ENCODE measurements at regions not wholly inside any gene's neighbourhood (a gene's known extent, or its start where the extent isn't known, plus 50 kb on each side); places are given as distances from the start of the nearest gene placed in this dataset.

DNA sequence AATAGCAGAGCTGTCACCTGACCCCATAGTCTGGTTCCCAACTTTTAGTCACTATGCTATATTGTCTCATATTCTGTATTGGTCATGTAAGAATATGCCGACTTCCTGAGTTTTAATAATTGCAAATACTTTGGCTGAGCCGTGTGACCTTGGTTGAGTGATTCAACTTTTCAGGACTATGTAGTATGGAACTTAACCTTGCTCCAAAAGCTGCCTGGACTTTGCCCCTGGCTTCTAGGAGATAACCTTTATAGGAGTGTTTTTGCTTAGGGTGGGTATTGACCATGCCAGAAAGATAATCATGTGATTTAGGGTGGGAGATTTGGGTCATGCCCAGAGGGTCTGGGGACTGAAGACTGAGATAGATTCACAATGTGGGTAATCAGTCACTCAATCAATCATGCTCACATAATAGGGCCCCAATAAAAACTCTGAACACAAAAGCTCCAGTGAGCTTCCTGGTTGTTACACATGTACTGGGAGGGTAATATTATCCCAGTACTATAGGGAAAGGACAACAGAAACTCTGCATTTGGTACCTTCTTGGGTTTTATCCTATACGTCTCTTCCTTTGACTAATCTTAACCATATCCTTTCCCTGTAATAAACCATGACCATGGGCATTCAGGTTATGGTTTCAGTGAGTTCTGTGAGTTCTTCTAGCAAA is 235.6 kb downstream of the RNF152 start:
- Histone ChIP-seq H3K36me3 (ENCODE audit: control insufficient read depth, insufficient read depth, low read length) (no peaks in the 10 kb centered on the region), H3K4me3 (ENCODE audit: low read depth, low read length) (no peak overlapping the region), H3K27me3 (ENCODE audit: control insufficient read depth, insufficient read depth, low read length) (no peaks in the 10 kb centered on the region)
- DNase-seq (ENCODE audit: low read depth) = no peak
- no peak for TF ChIP-seq CTCF (IDR thresholded peaks at IDR 0.05; ENCODE audit: insufficient read depth, low read length, poor library complexity, severe bottlenecking)

DNA sequence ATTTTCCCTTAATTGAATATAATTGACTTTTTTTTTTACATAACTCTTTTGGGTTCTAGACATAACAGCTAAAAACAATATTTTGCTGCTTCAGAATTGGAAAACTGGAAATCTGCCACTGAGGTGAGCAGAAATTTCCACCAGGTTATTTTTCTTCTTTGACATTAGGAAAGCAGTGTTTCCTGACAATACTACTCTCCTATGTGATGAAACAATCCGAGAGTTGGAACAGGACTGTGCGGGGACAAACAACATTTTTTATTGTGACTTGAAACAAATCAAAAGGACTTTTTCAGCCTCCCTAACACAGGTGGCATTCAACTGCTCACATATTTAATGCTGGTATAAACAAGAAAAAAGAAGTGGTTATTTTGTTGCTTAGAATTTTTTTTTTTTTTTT is 237.2 kb downstream of the RNF152 start:
- TF ChIP-seq CTCF (IDR thresholded peaks at IDR 0.05; ENCODE audit: insufficient read depth, low read length, poor library complexity, severe bottlenecking) = no peak
- no peak for DNase-seq (ENCODE audit: low read depth)
- Histone ChIP-seq H3K36me3 (ENCODE audit: control insufficient read depth, insufficient read depth, low read length) (no peaks in the 10 kb centered on the region), H3K27me3 (ENCODE audit: control insufficient read depth, insufficient read depth, low read length) (no peaks in the 10 kb centered on the region), H3K4me3 (ENCODE audit: low read depth, low read length) (no peak overlapping the region)

DNA sequence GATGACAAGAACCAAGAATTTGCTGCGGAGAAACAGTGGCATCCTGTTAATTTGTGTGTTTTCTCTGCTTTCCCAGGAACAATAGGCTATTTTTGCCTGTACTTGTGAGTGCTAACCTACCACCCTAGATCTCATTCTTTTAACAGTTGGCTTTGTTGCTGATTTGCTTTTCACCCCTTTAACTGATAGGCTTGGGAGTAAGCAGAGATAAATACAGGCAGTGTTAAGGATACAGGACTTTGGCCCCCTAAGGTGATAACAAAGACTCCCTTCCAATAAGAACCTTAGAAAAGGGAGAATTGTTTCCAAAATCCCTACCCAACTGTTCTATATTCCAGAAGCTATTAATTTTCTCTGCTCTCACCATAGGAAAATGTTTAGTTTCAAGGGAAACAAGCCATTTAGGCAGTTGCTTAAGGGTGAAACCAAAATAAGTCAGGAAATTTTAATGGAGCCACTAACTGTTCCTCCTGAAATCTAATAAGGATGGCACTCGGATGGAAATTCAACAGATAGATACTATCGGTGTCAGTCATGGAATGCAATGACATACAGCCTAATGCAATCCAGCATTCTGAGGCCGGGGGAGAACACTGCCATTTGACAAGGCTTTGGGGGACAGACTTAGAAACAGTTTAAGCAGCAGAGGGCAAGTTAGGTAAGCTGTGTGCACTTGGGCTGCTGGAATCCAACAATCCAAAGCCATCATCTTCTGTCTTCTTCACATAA is 238.8 kb downstream of the RNF152 start:
- H3K4me3 ChIP-seq (ENCODE audit: low read depth, low read length) = no peak overlapping the region
- DNase-seq (ENCODE audit: low read depth) = no peak
- no peaks in the 10 kb centered on the region for H3K36me3 ChIP-seq (ENCODE audit: control insufficient read depth, insufficient read depth, low read length)
- no peak for TF ChIP-seq CTCF (IDR thresholded peaks at IDR 0.05; ENCODE audit: insufficient read depth, low read length, poor library complexity, severe bottlenecking)
- H3K27me3 ChIP-seq (ENCODE audit: control insufficient read depth, insufficient read depth, low read length) = no peaks in the 10 kb centered on the region

DNA sequence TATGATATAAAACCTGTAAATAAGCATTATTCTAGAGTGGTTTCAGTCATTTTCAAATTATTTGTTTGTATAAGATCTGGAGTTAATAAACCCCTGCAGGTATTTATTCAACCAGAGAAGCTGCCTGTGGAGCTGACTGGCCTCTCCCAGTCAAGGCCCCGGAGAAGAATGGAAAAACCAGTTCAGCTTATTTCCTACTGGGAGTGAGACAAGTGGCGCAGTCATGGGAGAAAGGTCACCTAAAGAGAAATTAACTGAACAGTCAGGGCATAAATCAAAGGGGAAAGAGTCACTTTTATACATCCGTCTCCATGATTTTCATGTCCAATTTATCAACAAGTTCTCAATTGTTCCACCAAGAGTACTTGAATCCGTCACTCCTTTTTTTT is 240.9 kb downstream of the RNF152 start:
- TF ChIP-seq CTCF (IDR thresholded peaks at IDR 0.05; ENCODE audit: insufficient read depth, low read length, poor library complexity, severe bottlenecking) = no peak
- DNase-seq (ENCODE audit: low read depth) = no peak
- Histone ChIP-seq H3K36me3 (ENCODE audit: control insufficient read depth, insufficient read depth, low read length) (no peaks in the 10 kb centered on the region), H3K27me3 (ENCODE audit: control insufficient read depth, insufficient read depth, low read length) (no peaks in the 10 kb centered on the region), H3K4me3 (ENCODE audit: low read depth, low read length) (no peak overlapping the region)

DNA sequence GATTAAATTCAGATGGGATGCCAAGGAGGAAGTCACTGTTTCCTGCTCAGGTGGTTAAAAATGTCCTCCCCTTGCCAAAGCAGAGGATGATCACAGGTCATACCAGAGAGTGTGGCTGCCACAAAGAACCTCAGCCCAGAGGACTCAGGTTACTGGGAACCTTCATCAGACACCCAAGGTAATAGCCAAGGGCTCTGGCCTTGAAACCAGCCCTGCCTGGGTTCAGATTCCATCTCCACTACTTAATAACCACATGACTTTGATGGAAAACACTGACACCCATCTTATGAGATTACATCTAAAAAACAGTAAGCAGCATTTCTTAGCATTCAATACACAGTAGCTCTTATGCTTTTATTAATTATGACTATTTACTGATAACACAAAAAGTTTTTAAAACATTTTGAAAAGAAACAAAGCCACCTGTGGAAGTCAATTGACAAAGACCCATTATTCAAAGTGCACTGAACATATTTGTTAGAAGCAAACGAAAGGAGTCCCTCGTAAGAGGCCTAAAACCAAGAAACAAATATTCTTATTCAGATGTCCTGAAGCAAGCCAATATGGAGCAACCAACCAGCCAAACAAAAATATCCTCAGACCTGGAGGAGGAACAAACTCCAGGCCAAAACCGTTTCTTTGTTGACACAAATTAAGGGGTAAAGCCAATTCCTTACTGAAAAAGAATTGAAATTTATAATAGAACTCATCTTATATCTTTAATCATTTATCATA is 241.5 kb downstream of the RNF152 start:
- Histone ChIP-seq H3K36me3 (ENCODE audit: control insufficient read depth, insufficient read depth, low read length) (no peaks in the 10 kb centered on the region), H3K27me3 (ENCODE audit: control insufficient read depth, insufficient read depth, low read length) (no peaks in the 10 kb centered on the region), H3K4me3 (ENCODE audit: low read depth, low read length) (no peak overlapping the region)
- no peak for DNase-seq (ENCODE audit: low read depth)
- no peak for TF ChIP-seq CTCF (IDR thresholded peaks at IDR 0.05; ENCODE audit: insufficient read depth, low read length, poor library complexity, severe bottlenecking)

Measured in kidney epithelial cell (primary cell).